RWPE2 (cell line): ENCODE measurements at regions not wholly inside any gene's neighbourhood (a gene's known extent, or its start where the extent isn't known, plus 50 kb on each side); places are given as distances from the start of the nearest gene placed in this dataset.

Experiments used
- ATAC-seq: fragments of 200-7000 bp; cut with Tn5 transposase; 3 replicates; pipeline ENCODE4 v1.9.1; 2021; ENCODE audit warnings: low read depth
- DNase-seq: peaks from one replicate; pipeline ENCODE4 v3.0.0-alpha.2; 2020; ENCODE audit warnings: low spot score
- H3K27ac ChIP-seq: fragments of 450-650 bp; 2 replicates; pipeline ENCODE4 v1.5.1; 2017; ENCODE audit warnings: mild to moderate bottlenecking; ENCODE audit not compliant: poor library complexity, severe bottlenecking
- H3K27me3 ChIP-seq: fragments of 250-450 bp; sonication (Bioruptor Pico); 2 replicates; pipeline ENCODE4 v1.5.1; 2021; ENCODE audit warnings: mild to moderate bottlenecking, moderate library complexity; ENCODE audit not compliant: insufficient read depth, poor library complexity, severe bottlenecking
- H3K36me3 ChIP-seq: fragments of 250-450 bp; sonication (Bioruptor Pico); 2 replicates; pipeline ENCODE4 v1.5.1; 2020; ENCODE audit warnings: low read depth, mild to moderate bottlenecking, moderate library complexity
- H3K4me1 ChIP-seq: fragments of 250-450 bp; sonication (Bioruptor Pico); 2 replicates; pipeline ENCODE4 v1.5.1; 2021; ENCODE audit warnings: mild to moderate bottlenecking, moderate library complexity; ENCODE audit not compliant: insufficient read depth, poor library complexity, severe bottlenecking
- H3K4me3 ChIP-seq: fragments of 250-450 bp; sonication (Bioruptor Pico); 2 replicates; pipeline ENCODE4 v1.5.1; 2021; ENCODE audit warnings: mild to moderate bottlenecking, moderate library complexity; ENCODE audit not compliant: severe bottlenecking
- H3K9me3 ChIP-seq: fragments of 250-450 bp; sonication (Bioruptor Pico); 2 replicates; pipeline ENCODE4 v1.5.1; 2021; ENCODE audit warnings: mild to moderate bottlenecking, moderate library complexity; ENCODE audit not compliant: severe bottlenecking
- TF ChIP-seq, protein P1 (sequence below): fragments of 450-650 bp; IDR thresholded peaks from one replicate; pipeline ENCODE4 v1.5.1; 2017; ENCODE audit warnings: mild to moderate bottlenecking, moderate library complexity; ENCODE audit not compliant: poor library complexity, severe bottlenecking

- no peak for DNase-seq
- H3K27ac ChIP-seq: no peak overlapping the region
- no peaks in the 10 kb centered on the region for H3K27me3 ChIP-seq
- TF ChIP-seq, protein P1, sequence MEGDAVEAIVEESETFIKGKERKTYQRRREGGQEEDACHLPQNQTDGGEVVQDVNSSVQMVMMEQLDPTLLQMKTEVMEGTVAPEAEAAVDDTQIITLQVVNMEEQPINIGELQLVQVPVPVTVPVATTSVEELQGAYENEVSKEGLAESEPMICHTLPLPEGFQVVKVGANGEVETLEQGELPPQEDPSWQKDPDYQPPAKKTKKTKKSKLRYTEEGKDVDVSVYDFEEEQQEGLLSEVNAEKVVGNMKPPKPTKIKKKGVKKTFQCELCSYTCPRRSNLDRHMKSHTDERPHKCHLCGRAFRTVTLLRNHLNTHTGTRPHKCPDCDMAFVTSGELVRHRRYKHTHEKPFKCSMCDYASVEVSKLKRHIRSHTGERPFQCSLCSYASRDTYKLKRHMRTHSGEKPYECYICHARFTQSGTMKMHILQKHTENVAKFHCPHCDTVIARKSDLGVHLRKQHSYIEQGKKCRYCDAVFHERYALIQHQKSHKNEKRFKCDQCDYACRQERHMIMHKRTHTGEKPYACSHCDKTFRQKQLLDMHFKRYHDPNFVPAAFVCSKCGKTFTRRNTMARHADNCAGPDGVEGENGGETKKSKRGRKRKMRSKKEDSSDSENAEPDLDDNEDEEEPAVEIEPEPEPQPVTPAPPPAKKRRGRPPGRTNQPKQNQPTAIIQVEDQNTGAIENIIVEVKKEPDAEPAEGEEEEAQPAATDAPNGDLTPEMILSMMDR: no peak
- no peaks in the 10 kb centered on the region for H3K36me3 ChIP-seq
- no peak for ATAC-seq
- H3K4me1 ChIP-seq: peaks cover 11% of the 10 kb centered on the region
- H3K9me3 ChIP-seq: peaks cover 2% of the 10 kb centered on the region
- no peak overlapping the region for H3K4me3 ChIP-seq
Observed at GRCh38 chr1:175826705-175827104, 83.3 kb upstream of the TNR start.

- Histone ChIP-seq H3K36me3 (no peaks in the 10 kb centered on the region), H3K4me1 (peaks cover 11% of the 10 kb centered on the region), H3K9me3 (peaks cover 2% of the 10 kb centered on the region), H3K4me3 (no peak overlapping the region), H3K27me3 (no peaks in the 10 kb centered on the region), H3K27ac (no peak overlapping the region)
- TF ChIP-seq, protein P1: no peak
- ATAC-seq (no peak), DNase-seq (no peak)
Observed at GRCh38 chr1:175824079-175824478, 80.7 kb upstream of the TNR start.

- Histone ChIP-seq H3K27me3 (no peaks in the 10 kb centered on the region), H3K4me3 (no peak overlapping the region), H3K4me1 (peaks cover 11% of the 10 kb centered on the region), H3K9me3 (peaks cover 2% of the 10 kb centered on the region), H3K27ac (no peak overlapping the region), H3K36me3 (no peaks in the 10 kb centered on the region)
- ATAC-seq (no peak), DNase-seq (no peak)
- TF ChIP-seq, protein P1: no peak
Observed at GRCh38 chr1:175823406-175823805, 80.0 kb upstream of the TNR start.

GRCh38 chr1:175822580-175822979, 79.2 kb upstream of the TNR start:
- TF ChIP-seq, protein P1: no peak
- Histone ChIP-seq H3K27ac (no peak overlapping the region), H3K4me3 (no peak overlapping the region), H3K36me3 (no peaks in the 10 kb centered on the region), H3K9me3 (no peaks in the 10 kb centered on the region), H3K4me1 (peaks cover 11% of the 10 kb centered on the region), H3K27me3 (no peaks in the 10 kb centered on the region)
- ATAC-seq: peak; percentile 88
- DNase-seq: no peak

DNA sequence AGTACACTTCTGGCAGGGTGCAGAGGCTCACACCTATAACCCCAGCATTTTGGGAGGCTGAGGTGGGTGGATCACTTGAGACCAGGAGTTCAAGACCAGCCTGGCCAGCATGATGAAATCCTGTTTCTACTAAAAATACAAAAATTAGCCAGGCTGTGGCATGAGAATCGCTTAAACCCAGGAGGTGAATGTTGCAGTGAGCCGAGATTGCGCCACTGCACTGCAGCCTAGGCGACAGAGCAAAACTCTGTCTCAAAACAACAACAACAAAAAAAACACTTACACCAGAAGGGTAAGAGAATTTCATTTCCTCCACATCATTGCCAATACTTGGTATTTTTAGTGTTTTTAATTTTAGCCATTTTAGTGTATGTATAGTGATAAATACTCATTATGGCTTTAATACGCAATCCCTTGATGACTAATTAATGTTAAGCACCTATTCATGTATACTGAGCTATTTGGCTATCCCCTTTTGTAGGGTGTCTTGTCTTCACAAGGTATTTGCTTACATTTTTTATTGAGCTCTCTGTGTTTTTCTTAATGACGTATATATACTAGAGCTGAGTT, 77.1 kb upstream of the TNR start:
- no peak for DNase-seq
- no peaks in the 10 kb centered on the region for H3K36me3 ChIP-seq
- ATAC-seq: no peak
- H3K9me3 ChIP-seq: no peaks in the 10 kb centered on the region
- H3K27ac ChIP-seq: no peak overlapping the region
- peaks cover 11% of the 10 kb centered on the region for H3K4me1 ChIP-seq
- TF ChIP-seq, protein P1: no peak
- no peak overlapping the region for H3K4me3 ChIP-seq
- H3K27me3 ChIP-seq: no peaks in the 10 kb centered on the region
